ENCODE measurements at regions not wholly inside any gene's neighbourhood (a gene's known extent, or its start where the extent isn't known, plus 50 kb on each side); places are given as distances from the start of the nearest gene placed in this dataset.

DNA sequence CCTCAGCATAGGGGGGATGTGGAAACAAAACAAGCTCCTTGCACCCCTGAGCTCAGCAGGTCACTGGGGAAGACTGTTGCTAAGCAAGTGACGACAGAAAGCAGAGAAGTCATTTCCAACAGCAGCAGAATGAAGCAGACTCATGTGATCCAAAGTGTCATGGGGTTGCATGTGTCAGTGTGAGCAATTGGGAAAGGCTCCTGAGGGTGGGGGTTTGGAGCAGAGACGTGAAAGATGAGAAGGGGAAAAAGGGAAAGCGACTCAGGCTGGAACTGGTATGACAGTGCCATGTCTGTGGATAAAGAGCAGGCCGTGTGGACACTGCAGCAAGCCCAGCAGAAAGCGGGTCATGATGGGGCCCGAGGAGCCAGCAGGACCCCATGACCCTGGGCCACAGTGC lies 363.9 kb downstream of the PREX1 start:
- intact Hi-C loops (cut with micrococcal nuclease), result no loop called here
- Mint-ChIP-seq H3K27ac (ENCODE audit: low read depth, unreplicated experiment) (no peak overlapping the region), H3K36me3 (ENCODE audit: insufficient read depth, unreplicated experiment) (no peaks in the 10 kb centered on the region), H3K9me3 (ENCODE audit: unreplicated experiment) (peaks cover 10% of the 10 kb centered on the region), H3K4me3 (ENCODE audit: unreplicated experiment) (no peak overlapping the region), H3K4me1 (ENCODE audit: insufficient read depth, unreplicated experiment) (peaks cover 6% of the 10 kb centered on the region), H3K27me3 (ENCODE audit: insufficient read depth, unreplicated experiment) (peaks cover 44% of the 10 kb centered on the region)
- ChIA-PET CTCF (interaction anchor here (1.4 kb wide), 1 partner anchor 157 kb away, joined by 6 read pairs; no protein-coding TSS in a partner anchor), POLR2A (interaction anchor here (1.0 kb wide), 1 partner anchor 13 kb away, joined by 3 read pairs; no protein-coding TSS in a partner anchor)
- no peak for DNase-seq (ENCODE audit: unreplicated experiment)
- TF ChIP-seq, protein P1, sequence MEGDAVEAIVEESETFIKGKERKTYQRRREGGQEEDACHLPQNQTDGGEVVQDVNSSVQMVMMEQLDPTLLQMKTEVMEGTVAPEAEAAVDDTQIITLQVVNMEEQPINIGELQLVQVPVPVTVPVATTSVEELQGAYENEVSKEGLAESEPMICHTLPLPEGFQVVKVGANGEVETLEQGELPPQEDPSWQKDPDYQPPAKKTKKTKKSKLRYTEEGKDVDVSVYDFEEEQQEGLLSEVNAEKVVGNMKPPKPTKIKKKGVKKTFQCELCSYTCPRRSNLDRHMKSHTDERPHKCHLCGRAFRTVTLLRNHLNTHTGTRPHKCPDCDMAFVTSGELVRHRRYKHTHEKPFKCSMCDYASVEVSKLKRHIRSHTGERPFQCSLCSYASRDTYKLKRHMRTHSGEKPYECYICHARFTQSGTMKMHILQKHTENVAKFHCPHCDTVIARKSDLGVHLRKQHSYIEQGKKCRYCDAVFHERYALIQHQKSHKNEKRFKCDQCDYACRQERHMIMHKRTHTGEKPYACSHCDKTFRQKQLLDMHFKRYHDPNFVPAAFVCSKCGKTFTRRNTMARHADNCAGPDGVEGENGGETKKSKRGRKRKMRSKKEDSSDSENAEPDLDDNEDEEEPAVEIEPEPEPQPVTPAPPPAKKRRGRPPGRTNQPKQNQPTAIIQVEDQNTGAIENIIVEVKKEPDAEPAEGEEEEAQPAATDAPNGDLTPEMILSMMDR (IDR thresholded peaks at IDR 0.05; ENCODE audit: unreplicated experiment), result no peak
- no TSS peak for BruUV-seq (replicated peaks)

GRCh38 chr20:48463096-48463720 lies 364.6 kb downstream of the PREX1 start:
- Mint-ChIP-seq H3K27me3 (ENCODE audit: insufficient read depth, unreplicated experiment) (peaks cover 44% of the 10 kb centered on the region), H3K9me3 (ENCODE audit: unreplicated experiment) (peaks cover 10% of the 10 kb centered on the region), H3K4me3 (ENCODE audit: unreplicated experiment) (no peak overlapping the region), H3K4me1 (ENCODE audit: insufficient read depth, unreplicated experiment) (peaks cover 6% of the 10 kb centered on the region), H3K27ac (ENCODE audit: low read depth, unreplicated experiment) (no peak overlapping the region), H3K36me3 (ENCODE audit: insufficient read depth, unreplicated experiment) (no peaks in the 10 kb centered on the region)
- CTCF ChIA-PET, result interaction anchor here (0.7 to 1.4 kb wide), 2 partner anchors 14 to 157 kb away, joined by 3 to 6 read pairs; no protein-coding TSS in a partner anchor
- no peak for DNase-seq (ENCODE audit: unreplicated experiment)
- TF ChIP-seq, protein P1 (IDR thresholded peaks at IDR 0.05; ENCODE audit: unreplicated experiment), result no peak
- POLR2A ChIA-PET, result interaction anchor here (1.0 kb wide), 1 partner anchor 13 kb away, joined by 3 read pairs; no protein-coding TSS in a partner anchor
- intact Hi-C loops (cut with micrococcal nuclease), result no loop called here
- no TSS peak for BruUV-seq (replicated peaks)

DNA sequence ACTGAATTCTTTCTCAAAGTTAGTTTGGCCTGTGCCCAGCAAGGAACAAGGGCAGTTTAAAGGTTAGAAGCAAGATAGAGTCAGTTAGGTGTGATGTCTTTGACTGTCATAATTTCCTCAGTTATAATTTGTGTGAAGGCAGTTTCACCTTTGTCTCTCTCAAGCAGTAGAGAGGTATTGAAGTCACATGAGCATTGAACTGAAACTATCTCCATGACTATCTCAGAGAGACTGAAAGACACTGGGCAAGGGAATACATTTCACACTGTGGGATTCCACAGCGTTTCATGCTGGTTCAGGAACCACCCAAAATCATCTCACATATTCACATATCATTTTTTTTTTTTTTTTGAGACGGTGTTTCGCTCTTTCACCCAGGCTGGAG lies 366.1 kb downstream of the PREX1 start:
- CTCF ChIA-PET, result interaction anchor here (0.6 kb wide), 1 partner anchor 197 kb away, joined by 3 read pairs; no protein-coding TSS in a partner anchor
- Mint-ChIP-seq H3K4me3 (ENCODE audit: unreplicated experiment) (no peak overlapping the region), H3K27me3 (ENCODE audit: insufficient read depth, unreplicated experiment) (peaks cover 44% of the 10 kb centered on the region), H3K36me3 (ENCODE audit: insufficient read depth, unreplicated experiment) (no peaks in the 10 kb centered on the region), H3K4me1 (ENCODE audit: insufficient read depth, unreplicated experiment) (peaks cover 6% of the 10 kb centered on the region), H3K27ac (ENCODE audit: low read depth, unreplicated experiment) (no peak overlapping the region), H3K9me3 (ENCODE audit: unreplicated experiment) (peaks cover 10% of the 10 kb centered on the region)
- BruUV-seq (replicated peaks), result no TSS peak
- POLR2A ChIA-PET, result no interaction called here
- DNase-seq (ENCODE audit: unreplicated experiment), result no peak
- TF ChIP-seq, protein P1 (IDR thresholded peaks at IDR 0.05; ENCODE audit: unreplicated experiment), result no peak
- intact Hi-C loops (cut with micrococcal nuclease), result no loop called here

DNA sequence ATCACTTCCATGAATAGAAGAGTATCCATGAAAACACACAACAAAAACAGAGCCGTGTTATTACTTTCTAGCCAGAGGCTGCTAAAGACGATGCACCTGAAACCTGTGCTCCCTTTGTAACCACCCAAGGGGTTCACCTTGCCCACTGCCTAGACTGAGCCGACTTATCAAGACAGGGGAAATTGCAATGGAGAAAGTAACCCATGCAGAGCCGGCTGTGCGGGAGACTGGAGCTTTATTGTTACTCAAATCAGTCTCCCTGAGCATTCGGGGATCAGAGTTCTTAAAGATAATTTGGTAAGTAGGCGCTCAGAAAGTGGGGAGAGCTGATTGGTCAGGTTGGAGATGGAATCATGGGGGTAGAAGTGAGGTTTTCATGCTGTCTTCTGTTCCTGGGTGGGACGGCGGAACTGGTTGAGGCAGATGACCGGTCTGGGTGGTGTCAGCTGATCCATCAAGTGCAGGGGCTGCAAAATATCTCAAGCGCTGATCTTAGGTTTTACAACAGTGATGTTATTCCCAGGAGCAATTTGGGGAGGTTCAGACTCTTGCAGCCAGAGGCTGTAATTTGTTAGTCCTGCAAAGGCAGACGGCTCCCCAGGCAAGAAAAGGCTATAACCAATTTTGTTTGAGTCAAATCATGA lies 366.6 kb downstream of the PREX1 start:
- BruUV-seq (replicated peaks), result no TSS peak
- CTCF ChIA-PET, result interaction anchor here (0.6 kb wide), 2 partner anchors 7 to 197 kb away, joined by 3 to 4 read pairs; no protein-coding TSS in a partner anchor
- peaks cover 44% of the 10 kb centered on the region for H3K27me3 Mint-ChIP-seq (ENCODE audit: insufficient read depth, unreplicated experiment)
- peaks cover 6% of the 10 kb centered on the region for H3K4me1 Mint-ChIP-seq (ENCODE audit: insufficient read depth, unreplicated experiment)
- POLR2A ChIA-PET, result no interaction called here
- peaks cover 9% of the 10 kb centered on the region for H3K9me3 Mint-ChIP-seq (ENCODE audit: unreplicated experiment)
- H3K36me3 Mint-ChIP-seq (ENCODE audit: insufficient read depth, unreplicated experiment), result no peaks in the 10 kb centered on the region
- no peak overlapping the region for H3K4me3 Mint-ChIP-seq (ENCODE audit: unreplicated experiment)
- no peak for DNase-seq (ENCODE audit: unreplicated experiment)
- no peak overlapping the region for H3K27ac Mint-ChIP-seq (ENCODE audit: low read depth, unreplicated experiment)
- intact Hi-C loops (cut with micrococcal nuclease), result no loop called here
- TF ChIP-seq, protein P1 (IDR thresholded peaks at IDR 0.05; ENCODE audit: unreplicated experiment), result no peak

Data from MCF 10A (cell line).